ENCODE measurements at regions not wholly inside any gene's neighbourhood (a gene's known extent, or its start where the extent isn't known, plus 50 kb on each side); places are given as distances from the start of the nearest gene placed in this dataset.

DNA sequence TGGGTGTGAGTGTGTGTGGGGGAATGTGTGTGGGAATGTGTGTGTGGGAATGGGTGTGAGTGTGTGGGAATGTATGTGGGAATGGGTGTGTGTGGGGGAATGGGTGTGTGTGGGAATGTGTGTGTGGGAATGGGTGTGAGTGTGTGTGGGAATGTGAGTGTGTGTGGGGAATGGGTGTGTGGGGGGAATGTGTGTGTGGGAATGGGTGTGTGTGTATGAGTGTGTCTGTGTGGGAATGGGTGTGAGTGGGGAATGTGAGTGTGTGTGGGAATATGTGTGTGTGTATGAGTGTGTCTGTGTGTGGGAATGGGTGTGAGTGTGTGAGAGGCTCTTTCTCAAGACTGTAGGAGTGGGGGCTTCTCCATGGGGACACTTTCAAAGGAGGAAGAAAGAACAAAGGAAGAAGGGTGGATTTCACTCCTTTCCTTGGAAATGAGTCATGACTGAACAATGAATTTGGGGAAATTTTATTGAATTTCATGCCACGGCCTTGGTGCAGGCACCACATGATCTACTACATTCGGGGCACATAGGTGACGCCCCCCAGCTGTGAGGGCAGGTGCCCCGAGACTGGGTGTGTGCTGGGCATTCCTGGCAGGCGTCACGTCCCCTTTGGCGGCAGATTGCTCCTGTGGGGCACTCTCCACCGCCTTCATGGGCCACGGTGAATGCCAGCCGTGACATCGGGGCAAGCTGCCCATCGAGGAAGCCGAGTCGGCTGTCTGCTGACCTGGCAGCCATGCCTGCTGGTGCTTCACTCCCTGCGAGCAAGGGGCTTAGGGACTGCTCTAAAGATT, 88.8 kb upstream of the INSIG1 start:
- TF ChIP-seq ZFX (IDR thresholded peaks at IDR 0.05) (no peak), TCF7L2 (IDR thresholded peaks at IDR 0.05; ENCODE audit: borderline replicate concordance, extremely low read depth, insufficient read depth, insufficient read length) (peak; percentile 59)
- TF ChIP-seq, protein P1, sequence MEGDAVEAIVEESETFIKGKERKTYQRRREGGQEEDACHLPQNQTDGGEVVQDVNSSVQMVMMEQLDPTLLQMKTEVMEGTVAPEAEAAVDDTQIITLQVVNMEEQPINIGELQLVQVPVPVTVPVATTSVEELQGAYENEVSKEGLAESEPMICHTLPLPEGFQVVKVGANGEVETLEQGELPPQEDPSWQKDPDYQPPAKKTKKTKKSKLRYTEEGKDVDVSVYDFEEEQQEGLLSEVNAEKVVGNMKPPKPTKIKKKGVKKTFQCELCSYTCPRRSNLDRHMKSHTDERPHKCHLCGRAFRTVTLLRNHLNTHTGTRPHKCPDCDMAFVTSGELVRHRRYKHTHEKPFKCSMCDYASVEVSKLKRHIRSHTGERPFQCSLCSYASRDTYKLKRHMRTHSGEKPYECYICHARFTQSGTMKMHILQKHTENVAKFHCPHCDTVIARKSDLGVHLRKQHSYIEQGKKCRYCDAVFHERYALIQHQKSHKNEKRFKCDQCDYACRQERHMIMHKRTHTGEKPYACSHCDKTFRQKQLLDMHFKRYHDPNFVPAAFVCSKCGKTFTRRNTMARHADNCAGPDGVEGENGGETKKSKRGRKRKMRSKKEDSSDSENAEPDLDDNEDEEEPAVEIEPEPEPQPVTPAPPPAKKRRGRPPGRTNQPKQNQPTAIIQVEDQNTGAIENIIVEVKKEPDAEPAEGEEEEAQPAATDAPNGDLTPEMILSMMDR (IDR thresholded peaks at IDR 0.05 in 2 of 3, conservative IDR thresholded peaks at IDR 0.05 in 1 of 3; ENCODE audit: borderline replicate concordance in 1 of 3, insufficient read depth in 1 of 3, low read depth in 2 of 3, low read length in 2 of 3): no peak
- TF ChIP-seq, protein P2, sequence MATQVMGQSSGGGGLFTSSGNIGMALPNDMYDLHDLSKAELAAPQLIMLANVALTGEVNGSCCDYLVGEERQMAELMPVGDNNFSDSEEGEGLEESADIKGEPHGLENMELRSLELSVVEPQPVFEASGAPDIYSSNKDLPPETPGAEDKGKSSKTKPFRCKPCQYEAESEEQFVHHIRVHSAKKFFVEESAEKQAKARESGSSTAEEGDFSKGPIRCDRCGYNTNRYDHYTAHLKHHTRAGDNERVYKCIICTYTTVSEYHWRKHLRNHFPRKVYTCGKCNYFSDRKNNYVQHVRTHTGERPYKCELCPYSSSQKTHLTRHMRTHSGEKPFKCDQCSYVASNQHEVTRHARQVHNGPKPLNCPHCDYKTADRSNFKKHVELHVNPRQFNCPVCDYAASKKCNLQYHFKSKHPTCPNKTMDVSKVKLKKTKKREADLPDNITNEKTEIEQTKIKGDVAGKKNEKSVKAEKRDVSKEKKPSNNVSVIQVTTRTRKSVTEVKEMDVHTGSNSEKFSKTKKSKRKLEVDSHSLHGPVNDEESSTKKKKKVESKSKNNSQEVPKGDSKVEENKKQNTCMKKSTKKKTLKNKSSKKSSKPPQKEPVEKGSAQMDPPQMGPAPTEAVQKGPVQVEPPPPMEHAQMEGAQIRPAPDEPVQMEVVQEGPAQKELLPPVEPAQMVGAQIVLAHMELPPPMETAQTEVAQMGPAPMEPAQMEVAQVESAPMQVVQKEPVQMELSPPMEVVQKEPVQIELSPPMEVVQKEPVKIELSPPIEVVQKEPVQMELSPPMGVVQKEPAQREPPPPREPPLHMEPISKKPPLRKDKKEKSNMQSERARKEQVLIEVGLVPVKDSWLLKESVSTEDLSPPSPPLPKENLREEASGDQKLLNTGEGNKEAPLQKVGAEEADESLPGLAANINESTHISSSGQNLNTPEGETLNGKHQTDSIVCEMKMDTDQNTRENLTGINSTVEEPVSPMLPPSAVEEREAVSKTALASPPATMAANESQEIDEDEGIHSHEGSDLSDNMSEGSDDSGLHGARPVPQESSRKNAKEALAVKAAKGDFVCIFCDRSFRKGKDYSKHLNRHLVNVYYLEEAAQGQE (IDR thresholded peaks at IDR 0.05; ENCODE audit: low read depth): no peak
